ENCODE measurements at regions not wholly inside any gene's neighbourhood (a gene's known extent, or its start where the extent isn't known, plus 50 kb on each side); places are given as distances from the start of the nearest gene placed in this dataset.

- Mint-ChIP-seq H3K4me3 (no peak overlapping the region), H3K36me3 (no peaks in the 10 kb centered on the region), H3K9me3 (peaks cover 5% of the 10 kb centered on the region), H3K4me1 (peaks cover 36% of the 10 kb centered on the region), H3K27me3 (ENCODE audit: low read depth) (no peaks in the 10 kb centered on the region), H3K27ac (no peak overlapping the region)
- no peak for DNase-seq (ENCODE audit: low spot score in 2 of 2, unreplicated experiment in 2 of 2)
- TF ChIP-seq, protein P1, sequence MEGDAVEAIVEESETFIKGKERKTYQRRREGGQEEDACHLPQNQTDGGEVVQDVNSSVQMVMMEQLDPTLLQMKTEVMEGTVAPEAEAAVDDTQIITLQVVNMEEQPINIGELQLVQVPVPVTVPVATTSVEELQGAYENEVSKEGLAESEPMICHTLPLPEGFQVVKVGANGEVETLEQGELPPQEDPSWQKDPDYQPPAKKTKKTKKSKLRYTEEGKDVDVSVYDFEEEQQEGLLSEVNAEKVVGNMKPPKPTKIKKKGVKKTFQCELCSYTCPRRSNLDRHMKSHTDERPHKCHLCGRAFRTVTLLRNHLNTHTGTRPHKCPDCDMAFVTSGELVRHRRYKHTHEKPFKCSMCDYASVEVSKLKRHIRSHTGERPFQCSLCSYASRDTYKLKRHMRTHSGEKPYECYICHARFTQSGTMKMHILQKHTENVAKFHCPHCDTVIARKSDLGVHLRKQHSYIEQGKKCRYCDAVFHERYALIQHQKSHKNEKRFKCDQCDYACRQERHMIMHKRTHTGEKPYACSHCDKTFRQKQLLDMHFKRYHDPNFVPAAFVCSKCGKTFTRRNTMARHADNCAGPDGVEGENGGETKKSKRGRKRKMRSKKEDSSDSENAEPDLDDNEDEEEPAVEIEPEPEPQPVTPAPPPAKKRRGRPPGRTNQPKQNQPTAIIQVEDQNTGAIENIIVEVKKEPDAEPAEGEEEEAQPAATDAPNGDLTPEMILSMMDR (IDR thresholded peaks at IDR 0.05; ENCODE audit: unreplicated experiment): no peak
These were observed 411.8 kb downstream of the KCTD12 start for GRCh38 chr13:76474356-76474755.

DNA sequence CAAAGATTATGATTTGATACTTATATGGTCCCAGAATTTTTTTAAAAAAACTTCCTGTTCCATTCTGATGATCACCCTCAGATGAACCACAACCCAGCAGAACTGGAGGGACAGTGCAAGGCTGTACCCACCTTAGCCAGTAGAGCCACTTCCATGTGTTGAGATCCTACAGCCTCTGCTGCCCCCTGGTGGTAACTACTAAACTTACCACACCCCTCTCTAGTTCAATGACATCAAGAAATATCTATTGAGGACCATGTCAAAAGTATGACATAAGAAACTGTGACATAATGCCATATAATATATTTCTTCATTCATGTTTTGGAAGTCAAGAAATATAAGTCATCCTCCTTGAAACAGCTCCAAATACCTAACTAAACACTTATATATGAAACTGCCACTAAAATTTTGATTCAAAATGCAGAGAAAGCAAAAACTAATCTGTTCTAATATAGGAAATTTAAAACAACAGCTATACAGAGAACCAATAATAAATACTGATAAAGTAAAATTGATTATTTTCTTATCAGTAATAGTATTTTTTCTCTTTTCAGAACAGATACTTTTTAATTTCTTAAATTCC, 412.6 kb downstream of the KCTD12 start:
- no peaks in the 10 kb centered on the region for H3K36me3 Mint-ChIP-seq
- TF ChIP-seq, protein P1 (IDR thresholded peaks at IDR 0.05; ENCODE audit: unreplicated experiment): peak; percentile 95
- H3K27me3 Mint-ChIP-seq (ENCODE audit: low read depth): no peaks in the 10 kb centered on the region
- H3K9me3 Mint-ChIP-seq: no peaks in the 10 kb centered on the region
- DNase-seq (ENCODE audit: low spot score in 2 of 2, unreplicated experiment in 2 of 2): peak; percentile 48 to 77
- H3K4me1 Mint-ChIP-seq: peaks cover 36% of the 10 kb centered on the region
- H3K4me3 Mint-ChIP-seq: no peak overlapping the region
- H3K27ac Mint-ChIP-seq: no peak overlapping the region

DNA sequence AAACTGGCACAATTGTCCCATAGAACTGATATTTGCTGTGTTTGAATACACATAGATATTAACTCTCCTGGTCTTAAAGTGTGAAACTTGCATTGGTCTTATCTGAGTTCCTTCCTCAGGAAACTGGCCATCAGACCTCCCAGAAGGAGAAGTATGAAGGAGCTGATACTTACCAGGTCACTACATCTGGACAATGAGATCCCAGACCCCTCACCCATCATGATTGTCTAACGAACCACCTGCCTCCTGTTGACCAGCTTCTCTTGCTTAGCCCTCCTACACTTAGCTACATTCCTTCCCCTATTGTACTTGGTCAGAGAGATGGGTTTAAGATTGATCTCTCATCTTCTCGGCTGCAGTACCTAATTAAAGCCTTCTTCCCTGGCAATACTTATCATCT, 413.3 kb downstream of the KCTD12 start:
- peaks cover 36% of the 10 kb centered on the region for H3K4me1 Mint-ChIP-seq
- no peaks in the 10 kb centered on the region for H3K9me3 Mint-ChIP-seq
- no peaks in the 10 kb centered on the region for H3K27me3 Mint-ChIP-seq (ENCODE audit: low read depth)
- H3K4me3 Mint-ChIP-seq: no peak overlapping the region
- TF ChIP-seq, protein P1 (IDR thresholded peaks at IDR 0.05; ENCODE audit: unreplicated experiment): no peak
- H3K27ac Mint-ChIP-seq: no peak overlapping the region
- no peak for DNase-seq (ENCODE audit: low spot score in 2 of 2, unreplicated experiment in 2 of 2)
- no peaks in the 10 kb centered on the region for H3K36me3 Mint-ChIP-seq

DNA sequence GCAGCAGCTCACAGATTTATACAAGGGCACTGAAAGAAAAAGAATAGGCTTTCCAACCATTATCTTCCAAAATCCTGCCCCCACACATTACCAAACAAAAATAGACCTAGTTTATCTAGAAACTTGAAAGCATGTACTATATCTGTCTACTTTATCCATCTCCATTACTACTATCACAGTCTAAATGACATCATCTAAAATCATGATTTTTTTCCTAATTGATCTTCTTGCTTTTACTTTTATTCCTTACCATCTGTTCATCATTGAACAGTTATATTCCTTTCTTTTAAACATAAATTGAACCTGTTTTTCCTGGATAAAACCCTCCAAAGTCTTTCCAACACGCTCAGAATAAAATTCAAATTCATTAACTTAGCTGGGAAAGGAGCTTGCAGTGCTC, 414.7 kb downstream of the KCTD12 start:
- H3K4me3 Mint-ChIP-seq: no peak overlapping the region
- H3K36me3 Mint-ChIP-seq: no peaks in the 10 kb centered on the region
- DNase-seq (ENCODE audit: low spot score in 2 of 2, unreplicated experiment in 2 of 2): no peak
- TF ChIP-seq, protein P1 (IDR thresholded peaks at IDR 0.05; ENCODE audit: unreplicated experiment): no peak
- H3K27me3 Mint-ChIP-seq (ENCODE audit: low read depth): no peaks in the 10 kb centered on the region
- H3K9me3 Mint-ChIP-seq: no peaks in the 10 kb centered on the region
- peaks cover 31% of the 10 kb centered on the region for H3K4me1 Mint-ChIP-seq
- H3K27ac Mint-ChIP-seq: no peak overlapping the region

DNA sequence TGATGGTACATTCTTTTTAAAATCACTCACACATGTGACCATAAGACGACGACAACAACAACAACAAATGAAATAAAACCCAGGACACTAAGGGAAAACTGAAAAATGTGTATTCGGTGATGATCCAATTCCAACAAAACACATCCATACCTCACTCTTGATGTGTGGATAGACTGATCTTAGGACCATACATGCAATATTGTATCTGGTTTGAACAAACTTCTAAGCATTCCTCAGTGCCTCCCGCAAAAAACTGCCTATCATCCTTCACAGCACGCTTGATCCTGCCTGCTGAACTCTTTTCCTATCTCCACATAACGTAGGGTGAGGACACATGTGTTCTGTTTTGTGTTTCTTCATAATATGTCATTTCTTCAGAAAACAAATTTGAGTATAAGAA, 415.2 kb downstream of the KCTD12 start:
- TF ChIP-seq, protein P1 (IDR thresholded peaks at IDR 0.05; ENCODE audit: unreplicated experiment): no peak
- Mint-ChIP-seq H3K27ac (no peak overlapping the region), H3K36me3 (no peaks in the 10 kb centered on the region), H3K9me3 (no peaks in the 10 kb centered on the region), H3K27me3 (ENCODE audit: low read depth) (no peaks in the 10 kb centered on the region), H3K4me1 (peaks cover 27% of the 10 kb centered on the region), H3K4me3 (no peak overlapping the region)
- no peak for DNase-seq (ENCODE audit: low spot score in 2 of 2, unreplicated experiment in 2 of 2)

DNA sequence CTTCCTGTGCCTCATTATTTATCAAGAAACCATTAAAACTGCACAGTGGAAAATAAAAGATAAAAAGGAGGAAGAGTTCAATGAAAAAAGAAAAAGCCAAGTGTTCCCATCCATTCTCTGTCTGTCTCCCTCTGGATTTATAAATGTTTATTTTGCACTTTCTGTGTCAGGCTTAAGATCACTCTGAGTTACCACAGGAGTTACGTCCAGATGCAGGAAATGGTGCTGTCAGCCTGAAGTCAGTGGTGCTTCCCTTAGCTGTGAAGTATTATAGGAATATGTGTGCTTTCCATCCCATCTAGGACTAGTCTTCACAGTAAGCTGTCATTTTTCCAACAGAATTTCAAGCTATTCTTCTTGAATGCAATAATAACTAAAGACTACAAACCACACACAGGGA, 420.2 kb downstream of the KCTD12 start:
- Mint-ChIP-seq H3K27ac (peak overlapping the region; percentile 13), H3K9me3 (no peaks in the 10 kb centered on the region), H3K36me3 (no peaks in the 10 kb centered on the region), H3K27me3 (ENCODE audit: low read depth) (no peaks in the 10 kb centered on the region), H3K4me1 (peaks cover 5% of the 10 kb centered on the region), H3K4me3 (no peak overlapping the region)
- TF ChIP-seq, protein P1 (IDR thresholded peaks at IDR 0.05; ENCODE audit: unreplicated experiment): no peak
- no peak for DNase-seq (ENCODE audit: low spot score in 2 of 2, unreplicated experiment in 2 of 2)
